Body of pancreas (tissue), 4 donors: ENCODE measurements at regions not wholly inside any gene's neighbourhood (a gene's known extent, or its start where the extent isn't known, plus 50 kb on each side); places are given as distances from the start of the nearest gene placed in this dataset.

Source experiments
- CTCF ChIP-seq, 7 experiments: fragments of 450-650 bp in 4 of 7; fragments of 200-600 bp in 3 of 7; sonication (generic) in 3 of 7; IDR thresholded peaks; one replicate each; pipeline ENCODE4 v1.5.1; 2016 to 2019; ENCODE audit warnings: antibody characterized with exemption in 7 of 7
- POLR2A ChIP-seq, 3 donors: fragments of 450-650 bp; IDR thresholded peaks; one replicate each; pipeline ENCODE4 v1.6.1; 2016; ENCODE audit warnings: antibody characterized with exemption in 3 of 3, mild to moderate bottlenecking in 2 of 3

GRCh38 chr5:67263656-67264408 is 67.2 kb upstream of the CD180 start:
- TF ChIP-seq CTCF (IDR thresholded peaks at IDR 0.05), result no peak
- TF ChIP-seq POLR2A (IDR thresholded peaks at IDR 0.05), result no peak
